ENCODE measurements at regions not wholly inside any gene's neighbourhood (a gene's known extent, or its start where the extent isn't known, plus 50 kb on each side); places are given as distances from the start of the nearest gene placed in this dataset.

DNA sequence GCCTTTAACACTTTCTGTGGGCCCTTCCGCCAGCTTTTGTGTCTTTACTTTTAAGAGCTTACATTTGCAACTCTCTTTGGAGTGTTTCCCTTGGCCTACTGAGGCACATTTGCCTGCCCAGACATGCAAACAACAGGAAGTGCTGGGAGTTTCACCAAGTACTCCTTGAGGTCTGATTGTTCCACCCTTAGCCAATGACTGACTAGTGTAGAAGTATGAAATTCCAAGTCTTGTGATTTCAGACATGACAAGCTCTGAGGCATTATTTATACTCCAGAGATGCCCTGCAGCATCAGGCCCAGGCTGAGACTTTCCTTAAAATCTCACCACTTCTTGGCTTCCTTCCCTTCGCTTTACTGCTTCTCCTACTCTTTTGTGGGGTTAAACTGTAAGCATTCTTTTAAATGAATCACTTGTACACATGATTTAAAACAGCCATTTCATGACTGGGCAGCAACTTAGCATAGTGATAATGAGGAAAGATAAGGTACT is 174.1 kb downstream of the SLC6A15 start:
- Histone ChIP-seq H3K27me3 (ENCODE audit: control insufficient read depth, insufficient read depth, low read length) (no peaks in the 10 kb centered on the region), H3K9ac (ENCODE audit: low read length) (no peak overlapping the region)

DNA sequence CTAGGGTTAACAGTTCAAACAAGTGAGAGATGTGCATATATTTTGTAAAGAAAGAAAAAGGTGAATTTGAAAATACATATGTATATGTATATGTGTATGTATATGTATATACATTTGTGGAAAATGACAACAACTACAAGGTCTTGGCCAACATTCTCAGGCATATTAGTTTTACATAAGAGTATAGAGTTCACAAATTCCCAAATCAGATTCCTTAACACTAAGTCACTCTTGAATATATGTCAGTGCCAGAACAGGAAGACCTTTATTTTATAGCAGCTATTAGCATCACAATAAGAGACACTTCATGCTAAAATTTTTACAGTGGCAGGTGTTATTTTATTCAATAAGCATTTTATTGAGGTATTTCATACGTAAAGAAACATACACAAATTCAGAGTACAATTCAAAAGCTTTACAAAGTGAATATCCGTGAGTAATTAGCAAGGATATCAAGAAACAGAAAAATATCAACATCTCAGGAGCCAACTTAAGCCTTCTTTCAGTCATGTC is 179.7 kb downstream of the SLC6A15 start:
- Histone ChIP-seq H3K4me1 (ENCODE audit: control insufficient read depth, insufficient read depth, low read length) (no peaks in the 10 kb centered on the region), H3K9ac (ENCODE audit: low read length) (no peak overlapping the region), H3K4me3 (ENCODE audit: low read length) (no peak overlapping the region)

More for the DNA sequence above, 174.1 kb downstream of the SLC6A15 start:
- Histone ChIP-seq H3K27ac (ENCODE audit: low read depth, low read length) (no peak overlapping the region), H3K36me3 (ENCODE audit: control insufficient read depth, insufficient read depth, low read length) (no peaks in the 10 kb centered on the region), H3K4me3 (ENCODE audit: low read length) (no peak overlapping the region), H3K4me1 (ENCODE audit: control insufficient read depth, insufficient read depth, low read length) (no peaks in the 10 kb centered on the region)

DNA sequence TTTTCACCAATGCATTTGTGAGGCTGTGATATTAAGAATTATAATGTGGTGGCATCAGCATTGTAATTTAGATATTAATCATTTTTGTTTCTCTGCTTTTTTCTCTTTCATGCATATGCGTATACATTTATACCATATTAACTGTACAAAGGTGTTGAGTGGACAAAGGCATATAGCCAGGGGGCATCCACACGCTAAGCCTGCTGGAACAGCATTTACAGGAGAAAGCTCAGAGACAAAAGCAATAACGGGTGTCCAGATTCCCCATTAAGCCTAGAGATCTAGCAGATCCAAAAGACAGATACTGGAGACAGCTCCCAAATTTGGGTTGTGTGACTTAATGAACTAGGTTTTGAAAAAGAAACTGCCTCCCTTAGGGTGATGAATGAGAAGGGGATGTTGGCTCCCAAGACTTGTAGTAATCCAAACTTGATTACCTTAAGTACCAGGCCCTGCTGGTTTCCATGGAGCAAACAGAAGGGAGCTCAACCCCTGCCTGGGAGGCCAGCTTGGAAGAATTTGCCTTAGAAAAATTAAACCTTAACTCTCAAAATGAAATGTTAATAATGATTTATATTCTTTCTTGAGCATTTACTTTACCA is 181.9 kb downstream of the SLC6A15 start:
- Histone ChIP-seq H3K9ac (ENCODE audit: low read length) (no peak overlapping the region), H3K36me3 (ENCODE audit: control insufficient read depth, insufficient read depth, low read length) (no peaks in the 10 kb centered on the region), H3K4me3 (ENCODE audit: low read length) (no peak overlapping the region)

More for the DNA sequence above, 179.7 kb downstream of the SLC6A15 start:
- no peak overlapping the region for H3K27ac ChIP-seq (ENCODE audit: low read depth, low read length)
- H3K36me3 ChIP-seq (ENCODE audit: control insufficient read depth, insufficient read depth, low read length): no peaks in the 10 kb centered on the region
- H3K27me3 ChIP-seq (ENCODE audit: control insufficient read depth, insufficient read depth, low read length): no peaks in the 10 kb centered on the region

DNA sequence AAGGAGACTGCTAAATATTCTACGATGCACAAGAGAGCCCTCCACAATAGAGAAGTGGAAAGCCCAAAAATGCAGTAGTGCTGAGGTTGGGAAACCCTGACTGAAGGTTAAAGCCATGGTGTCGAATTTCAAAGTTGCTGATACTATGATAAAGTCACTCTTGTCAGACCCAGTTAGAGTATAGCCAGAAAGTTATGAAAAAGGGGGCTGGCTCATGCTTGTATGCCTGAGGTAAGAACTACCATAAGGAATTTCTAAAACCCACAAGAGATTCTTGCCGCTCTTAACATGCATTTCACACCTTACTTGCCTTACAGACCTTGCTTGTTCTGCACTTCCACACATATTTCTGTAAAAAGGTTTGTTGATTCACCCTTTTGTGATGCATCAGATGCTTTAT is 184.6 kb downstream of the SLC6A15 start:
- no peaks in the 10 kb centered on the region for H3K36me3 ChIP-seq (ENCODE audit: control insufficient read depth, insufficient read depth, low read length)
- H3K27ac ChIP-seq (ENCODE audit: low read depth, low read length): no peak overlapping the region
- no peaks in the 10 kb centered on the region for H3K4me1 ChIP-seq (ENCODE audit: control insufficient read depth, insufficient read depth, low read length)
- H3K4me3 ChIP-seq (ENCODE audit: low read length): no peak overlapping the region
- H3K9ac ChIP-seq (ENCODE audit: low read length): no peak overlapping the region
- no peaks in the 10 kb centered on the region for H3K27me3 ChIP-seq (ENCODE audit: control insufficient read depth, insufficient read depth, low read length)

More for the DNA sequence above, 181.9 kb downstream of the SLC6A15 start:
- H3K27me3 ChIP-seq (ENCODE audit: control insufficient read depth, insufficient read depth, low read length): no peaks in the 10 kb centered on the region
- no peak overlapping the region for H3K27ac ChIP-seq (ENCODE audit: low read depth, low read length)
- H3K4me1 ChIP-seq (ENCODE audit: control insufficient read depth, insufficient read depth, low read length): no peaks in the 10 kb centered on the region

DNA sequence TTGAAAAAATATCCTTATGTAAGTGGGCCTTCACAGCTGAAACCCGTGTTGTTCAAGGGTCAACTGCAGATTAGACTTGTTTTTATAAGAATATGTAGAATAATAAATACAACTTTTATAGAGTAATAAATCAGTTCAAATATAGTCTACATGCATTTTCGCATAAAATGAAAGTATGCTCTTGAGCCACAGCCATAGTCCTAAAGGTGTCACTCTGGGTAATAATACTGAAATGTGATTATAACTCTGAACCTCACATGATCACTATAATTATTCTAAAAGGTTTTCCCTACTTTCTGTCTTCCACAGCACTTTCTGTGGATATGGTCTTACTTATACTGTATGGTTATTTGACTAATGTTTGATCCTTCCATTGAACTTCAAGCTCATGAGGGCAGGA is 185.8 kb downstream of the SLC6A15 start:
- Histone ChIP-seq H3K9ac (ENCODE audit: low read length) (no peak overlapping the region), H3K27ac (ENCODE audit: low read depth, low read length) (no peak overlapping the region), H3K4me3 (ENCODE audit: low read length) (no peak overlapping the region), H3K36me3 (ENCODE audit: control insufficient read depth, insufficient read depth, low read length) (no peaks in the 10 kb centered on the region), H3K27me3 (ENCODE audit: control insufficient read depth, insufficient read depth, low read length) (no peaks in the 10 kb centered on the region), H3K4me1 (ENCODE audit: control insufficient read depth, insufficient read depth, low read length) (no peaks in the 10 kb centered on the region)

DNA sequence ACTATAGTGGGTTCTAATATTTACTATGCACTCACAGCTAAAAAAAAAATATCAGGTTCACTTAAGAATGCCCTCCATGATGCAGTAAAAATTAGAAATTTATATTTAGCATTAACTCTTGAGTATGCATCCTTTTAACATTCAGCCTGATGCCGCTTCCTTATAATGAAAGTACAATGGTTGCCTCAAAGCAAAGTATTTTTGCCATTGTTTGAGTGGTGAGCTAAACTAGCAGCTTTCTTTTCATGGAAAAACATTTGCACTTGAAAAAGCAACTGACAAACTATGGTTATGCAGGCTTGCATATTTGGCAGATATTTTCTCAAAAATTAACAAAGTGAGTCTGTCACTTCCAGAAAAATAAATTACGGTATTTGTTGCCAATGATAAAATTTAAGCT is 188.6 kb downstream of the SLC6A15 start:
- H3K4me3 ChIP-seq (ENCODE audit: low read length): no peak overlapping the region
- no peak overlapping the region for H3K27ac ChIP-seq (ENCODE audit: low read depth, low read length)

DNA sequence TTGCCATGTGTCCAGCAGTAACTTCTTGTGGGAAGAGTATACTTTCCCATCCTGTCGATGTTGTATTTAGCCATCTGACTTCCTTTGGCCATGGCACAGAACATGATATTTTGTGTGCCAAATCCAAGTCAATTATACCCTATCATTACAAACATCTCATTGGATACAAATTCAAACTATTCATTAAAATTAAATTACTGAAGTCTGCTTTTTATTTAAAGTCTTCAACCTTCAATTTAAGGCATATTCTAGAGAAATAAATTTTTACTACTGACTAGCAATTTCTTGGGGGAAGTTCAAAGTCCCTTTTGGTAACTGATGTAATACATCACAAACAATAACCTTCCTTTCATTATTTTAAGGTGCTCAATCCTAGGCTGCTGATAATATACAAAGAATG is 192.6 kb downstream of the SLC6A15 start:
- Histone ChIP-seq H3K4me1 (ENCODE audit: control insufficient read depth, insufficient read depth, low read length) (no peaks in the 10 kb centered on the region), H3K27ac (ENCODE audit: low read depth, low read length) (no peak overlapping the region), H3K27me3 (ENCODE audit: control insufficient read depth, insufficient read depth, low read length) (no peaks in the 10 kb centered on the region), H3K4me3 (ENCODE audit: low read length) (no peak overlapping the region), H3K36me3 (ENCODE audit: control insufficient read depth, insufficient read depth, low read length) (no peaks in the 10 kb centered on the region), H3K9ac (ENCODE audit: low read length) (no peak overlapping the region)

More for the DNA sequence above, 188.6 kb downstream of the SLC6A15 start:
- no peaks in the 10 kb centered on the region for H3K36me3 ChIP-seq (ENCODE audit: control insufficient read depth, insufficient read depth, low read length)
- no peak overlapping the region for H3K9ac ChIP-seq (ENCODE audit: low read length)
- H3K4me1 ChIP-seq (ENCODE audit: control insufficient read depth, insufficient read depth, low read length): no peaks in the 10 kb centered on the region
- H3K27me3 ChIP-seq (ENCODE audit: control insufficient read depth, insufficient read depth, low read length): no peaks in the 10 kb centered on the region

DNA sequence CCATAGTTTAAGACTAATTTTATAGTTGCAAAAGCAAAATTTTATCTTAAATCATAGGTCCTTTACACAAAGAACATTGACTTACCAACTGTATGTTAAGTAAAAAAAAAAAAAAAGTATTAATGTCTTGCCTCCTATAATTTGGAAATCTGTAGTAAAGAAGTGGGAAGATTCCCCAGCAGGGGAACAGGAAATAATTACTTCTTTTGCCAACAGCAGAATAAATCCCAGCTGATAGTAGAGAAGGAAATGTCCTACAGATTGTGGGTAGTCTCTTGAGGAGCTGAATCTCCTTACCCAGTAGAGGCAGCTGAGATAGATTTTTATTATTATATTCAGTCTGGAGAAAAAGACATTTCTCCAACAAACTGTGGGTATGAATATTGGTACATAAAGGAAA is 193.7 kb downstream of the SLC6A15 start:
- H3K27me3 ChIP-seq (ENCODE audit: control insufficient read depth, insufficient read depth, low read length): no peaks in the 10 kb centered on the region
- no peak overlapping the region for H3K27ac ChIP-seq (ENCODE audit: low read depth, low read length)
- H3K9ac ChIP-seq (ENCODE audit: low read length): no peak overlapping the region
- H3K4me3 ChIP-seq (ENCODE audit: low read length): no peak overlapping the region
- no peaks in the 10 kb centered on the region for H3K36me3 ChIP-seq (ENCODE audit: control insufficient read depth, insufficient read depth, low read length)
- H3K4me1 ChIP-seq (ENCODE audit: control insufficient read depth, insufficient read depth, low read length): no peaks in the 10 kb centered on the region

DNA sequence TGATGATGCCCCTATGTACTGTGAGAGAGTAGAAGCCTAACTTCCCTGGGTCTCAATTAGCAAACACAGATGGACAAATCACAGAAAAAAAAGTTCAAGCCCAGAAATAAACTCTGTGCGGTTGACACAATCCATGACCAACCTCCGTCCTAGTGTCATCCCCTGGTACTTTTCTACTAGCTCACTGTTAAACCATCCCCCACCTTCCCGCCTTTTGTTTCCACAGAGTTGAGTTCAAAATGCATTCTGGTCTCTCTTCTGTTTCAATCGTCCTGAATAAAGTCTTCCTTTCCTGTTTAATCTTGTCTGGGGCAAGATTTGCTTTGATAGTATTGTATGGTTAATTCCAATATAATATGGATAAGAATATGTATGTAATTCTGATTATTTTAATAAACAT is 199.9 kb downstream of the SLC6A15 start:
- no peak overlapping the region for H3K9ac ChIP-seq (ENCODE audit: low read length)
- no peaks in the 10 kb centered on the region for H3K4me1 ChIP-seq (ENCODE audit: control insufficient read depth, insufficient read depth, low read length)
- H3K27ac ChIP-seq (ENCODE audit: low read depth, low read length): no peak overlapping the region
- H3K27me3 ChIP-seq (ENCODE audit: control insufficient read depth, insufficient read depth, low read length): no peaks in the 10 kb centered on the region
- H3K4me3 ChIP-seq (ENCODE audit: low read length): no peak overlapping the region
- H3K36me3 ChIP-seq (ENCODE audit: control insufficient read depth, insufficient read depth, low read length): no peaks in the 10 kb centered on the region

DNA sequence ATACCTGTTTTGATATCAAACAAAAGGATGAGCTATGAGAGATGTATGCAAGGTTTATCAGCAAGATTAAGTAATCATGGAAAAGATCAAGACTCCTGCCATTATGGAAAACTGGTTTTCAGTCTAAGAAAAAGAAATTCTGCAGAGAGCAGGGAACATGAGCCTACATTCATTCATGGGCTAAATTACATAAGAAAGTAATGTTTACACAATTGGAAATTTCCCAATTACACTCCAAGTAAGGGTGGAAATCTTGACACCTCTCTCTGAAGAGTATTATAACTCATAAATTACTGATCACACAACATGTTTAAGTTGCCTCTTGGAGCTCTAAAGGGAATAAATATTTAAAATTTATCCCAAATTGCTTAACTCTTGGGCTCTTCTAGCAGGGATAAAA is 206.2 kb downstream of the SLC6A15 start:
- no peak overlapping the region for H3K9ac ChIP-seq (ENCODE audit: low read length)
- H3K36me3 ChIP-seq (ENCODE audit: control insufficient read depth, insufficient read depth, low read length): no peaks in the 10 kb centered on the region
- no peak overlapping the region for H3K27ac ChIP-seq (ENCODE audit: low read depth, low read length)
- no peaks in the 10 kb centered on the region for H3K27me3 ChIP-seq (ENCODE audit: control insufficient read depth, insufficient read depth, low read length)
- no peaks in the 10 kb centered on the region for H3K4me1 ChIP-seq (ENCODE audit: control insufficient read depth, insufficient read depth, low read length)
- H3K4me3 ChIP-seq (ENCODE audit: low read length): no peak overlapping the region

DNA sequence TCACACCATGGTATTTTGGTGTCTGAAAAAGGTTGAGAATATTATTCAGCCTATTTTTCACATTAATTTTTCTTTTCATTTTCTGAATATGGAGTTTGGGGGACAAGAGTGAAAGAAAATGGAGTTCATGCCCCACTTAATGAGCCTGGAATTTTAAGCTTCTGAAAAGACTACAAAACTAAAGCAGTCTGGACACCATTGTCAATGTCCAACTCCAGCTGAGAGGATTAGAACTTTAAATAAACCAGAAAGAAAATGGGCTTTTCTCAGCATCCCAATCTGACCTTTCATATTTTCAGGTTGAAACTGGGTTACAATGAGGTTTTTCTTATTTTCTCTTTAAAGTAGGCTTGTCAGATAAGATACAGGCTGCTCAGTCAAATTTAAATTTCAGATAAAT is 207.7 kb downstream of the SLC6A15 start:
- Histone ChIP-seq H3K9ac (ENCODE audit: low read length) (no peak overlapping the region), H3K36me3 (ENCODE audit: control insufficient read depth, insufficient read depth, low read length) (no peaks in the 10 kb centered on the region), H3K27me3 (ENCODE audit: control insufficient read depth, insufficient read depth, low read length) (no peaks in the 10 kb centered on the region), H3K4me1 (ENCODE audit: control insufficient read depth, insufficient read depth, low read length) (no peaks in the 10 kb centered on the region), H3K27ac (ENCODE audit: low read depth, low read length) (no peak overlapping the region), H3K4me3 (ENCODE audit: low read length) (no peak overlapping the region)

DNA sequence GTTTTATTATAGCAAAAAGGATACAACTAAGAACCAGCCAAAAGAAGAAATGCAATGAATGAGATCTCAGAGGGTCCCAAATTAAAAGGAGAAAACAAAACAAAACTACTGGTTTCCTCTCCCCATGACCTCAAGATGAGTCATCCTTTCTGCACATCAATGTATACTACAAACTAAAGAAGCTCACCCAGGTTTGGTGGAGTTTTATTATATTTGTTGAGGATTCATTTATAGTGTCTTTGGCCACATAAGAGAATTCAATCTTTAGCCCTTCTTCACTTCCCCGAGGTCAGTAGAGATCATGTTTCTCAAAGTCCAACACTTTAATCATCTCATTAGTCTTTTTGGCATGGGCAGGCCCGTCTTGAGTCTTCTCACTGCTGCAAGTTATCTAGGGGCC is 210.6 kb downstream of the SLC6A15 start:
- H3K27me3 ChIP-seq (ENCODE audit: control insufficient read depth, insufficient read depth, low read length): no peaks in the 10 kb centered on the region
- H3K9ac ChIP-seq (ENCODE audit: low read length): no peak overlapping the region
- H3K4me3 ChIP-seq (ENCODE audit: low read length): no peak overlapping the region
- H3K27ac ChIP-seq (ENCODE audit: low read depth, low read length): no peak overlapping the region
- no peaks in the 10 kb centered on the region for H3K4me1 ChIP-seq (ENCODE audit: control insufficient read depth, insufficient read depth, low read length)
- no peaks in the 10 kb centered on the region for H3K36me3 ChIP-seq (ENCODE audit: control insufficient read depth, insufficient read depth, low read length)

DNA sequence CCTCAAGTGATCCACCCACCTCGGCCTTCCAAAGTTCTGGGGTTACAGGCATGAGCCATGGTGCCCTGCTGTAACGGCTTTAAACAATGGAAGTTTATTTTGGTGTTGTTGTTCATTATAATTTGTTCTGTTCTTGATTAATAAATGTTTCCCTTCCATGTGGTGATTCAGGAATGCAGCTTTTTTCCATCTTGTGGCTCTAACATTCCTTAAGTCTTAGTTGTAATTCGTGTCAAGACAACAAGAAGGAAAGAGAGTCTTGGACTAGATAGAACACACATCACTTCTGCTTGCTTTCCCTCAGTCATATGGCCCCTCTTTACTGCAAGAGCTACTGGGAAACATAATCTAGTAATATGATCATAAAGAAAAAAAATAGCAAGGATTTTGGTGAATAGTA is 211.6 kb downstream of the SLC6A15 start:
- Histone ChIP-seq H3K27ac (ENCODE audit: low read depth, low read length) (no peak overlapping the region), H3K9ac (ENCODE audit: low read length) (no peak overlapping the region), H3K4me1 (ENCODE audit: control insufficient read depth, insufficient read depth, low read length) (no peaks in the 10 kb centered on the region), H3K27me3 (ENCODE audit: control insufficient read depth, insufficient read depth, low read length) (no peaks in the 10 kb centered on the region), H3K36me3 (ENCODE audit: control insufficient read depth, insufficient read depth, low read length) (no peaks in the 10 kb centered on the region), H3K4me3 (ENCODE audit: low read length) (no peak overlapping the region)

All from rectal smooth muscle tissue (tissue), 1 donor.